Epithelial cell of proximal tubule (primary cell): ENCODE measurements at regions not wholly inside any gene's neighbourhood (a gene's known extent, or its start where the extent isn't known, plus 50 kb on each side); places are given as distances from the start of the nearest gene placed in this dataset.

Source experiments
- DNase-seq: peaks from one replicate; pipeline ENCODE4 v3.0.0-alpha.2; 2011; ENCODE audit warnings: low read depth
- H3K4me3 ChIP-seq: 2 replicates; pipeline ENCODE4 v1.5.1; 2011; ENCODE audit warnings: low read depth, mild to moderate bottlenecking, low read length
- TF ChIP-seq, protein P1 (sequence below): conservative IDR thresholded peaks from 2 replicates; pipeline ENCODE4 v1.5.1; 2012; ENCODE audit warnings: low read depth, mild to moderate bottlenecking, low read length

DNA sequence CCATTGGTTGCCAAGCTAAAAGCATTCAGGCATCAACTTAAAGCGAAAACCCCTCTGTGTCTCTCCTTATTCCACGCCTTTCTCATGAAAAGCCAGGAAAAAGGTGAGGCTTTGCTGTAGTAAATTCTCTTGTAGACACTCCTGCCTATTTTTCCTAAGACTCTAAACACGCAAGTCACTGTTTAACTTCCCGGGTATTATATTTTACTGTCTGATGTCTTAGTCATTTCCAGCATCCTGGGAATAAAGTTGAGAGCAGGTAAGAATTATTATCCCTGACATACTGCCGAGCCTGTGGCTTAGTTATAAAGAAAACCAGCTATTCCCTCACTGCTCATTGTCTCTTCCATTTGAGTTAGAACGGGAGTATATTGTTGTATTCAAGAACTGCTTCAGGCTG lies 112.4 kb upstream of the GATA6 start:
- DNase-seq = no peak
- TF ChIP-seq, protein P1, sequence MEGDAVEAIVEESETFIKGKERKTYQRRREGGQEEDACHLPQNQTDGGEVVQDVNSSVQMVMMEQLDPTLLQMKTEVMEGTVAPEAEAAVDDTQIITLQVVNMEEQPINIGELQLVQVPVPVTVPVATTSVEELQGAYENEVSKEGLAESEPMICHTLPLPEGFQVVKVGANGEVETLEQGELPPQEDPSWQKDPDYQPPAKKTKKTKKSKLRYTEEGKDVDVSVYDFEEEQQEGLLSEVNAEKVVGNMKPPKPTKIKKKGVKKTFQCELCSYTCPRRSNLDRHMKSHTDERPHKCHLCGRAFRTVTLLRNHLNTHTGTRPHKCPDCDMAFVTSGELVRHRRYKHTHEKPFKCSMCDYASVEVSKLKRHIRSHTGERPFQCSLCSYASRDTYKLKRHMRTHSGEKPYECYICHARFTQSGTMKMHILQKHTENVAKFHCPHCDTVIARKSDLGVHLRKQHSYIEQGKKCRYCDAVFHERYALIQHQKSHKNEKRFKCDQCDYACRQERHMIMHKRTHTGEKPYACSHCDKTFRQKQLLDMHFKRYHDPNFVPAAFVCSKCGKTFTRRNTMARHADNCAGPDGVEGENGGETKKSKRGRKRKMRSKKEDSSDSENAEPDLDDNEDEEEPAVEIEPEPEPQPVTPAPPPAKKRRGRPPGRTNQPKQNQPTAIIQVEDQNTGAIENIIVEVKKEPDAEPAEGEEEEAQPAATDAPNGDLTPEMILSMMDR = no peak
- H3K4me3 ChIP-seq = no peak overlapping the region

DNA sequence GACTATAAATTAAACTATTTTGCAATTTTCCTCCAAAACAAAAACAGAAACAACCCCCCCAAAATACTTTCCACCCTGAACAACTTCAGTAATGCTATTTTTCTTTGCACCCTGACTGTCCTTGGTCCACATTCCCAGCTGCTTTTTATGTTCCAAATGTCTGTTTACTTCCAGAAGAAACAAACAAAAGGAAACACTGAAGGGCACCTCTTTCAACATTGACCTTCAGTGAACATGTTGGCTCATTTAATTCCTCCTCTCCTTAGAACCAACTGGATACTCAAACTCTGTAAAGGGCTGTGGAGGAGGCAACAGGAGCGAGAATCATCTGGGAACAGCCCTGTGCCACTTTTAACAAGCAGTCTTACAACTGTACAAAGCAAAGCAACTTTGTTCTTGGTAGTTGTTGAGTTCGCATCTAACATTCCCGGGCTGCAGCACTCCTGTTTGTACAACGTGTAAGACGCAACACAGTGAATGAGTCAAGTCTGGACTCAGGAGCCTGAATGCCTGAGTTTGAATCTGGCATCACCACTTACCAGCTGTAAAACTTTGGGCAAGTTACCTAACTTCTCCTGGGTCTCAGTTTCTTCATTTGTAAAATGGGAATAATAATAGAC lies 111.4 kb upstream of the GATA6 start:
- H3K4me3 ChIP-seq = no peak overlapping the region
- DNase-seq = no peak
- TF ChIP-seq, protein P1 = no peak

DNA sequence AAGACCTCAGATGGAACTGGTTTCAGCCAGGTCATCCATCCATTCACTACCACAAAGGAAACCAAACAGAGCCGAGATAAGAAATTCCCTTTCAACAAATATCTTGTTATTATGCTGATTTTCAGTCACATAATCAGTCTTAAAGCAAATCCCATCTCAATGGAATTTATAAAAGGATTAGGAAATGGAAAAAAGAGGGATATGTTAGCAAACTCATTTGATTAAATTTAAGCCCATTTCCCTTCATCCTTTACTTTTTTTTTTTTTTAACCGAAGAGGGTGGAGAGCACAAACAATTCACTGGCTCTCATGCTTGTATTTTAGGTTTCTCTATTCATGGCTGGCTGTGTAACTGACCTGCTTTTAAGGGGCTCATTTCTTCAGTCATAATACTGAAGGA lies 109.0 kb upstream of the GATA6 start:
- TF ChIP-seq, protein P1 = no peak
- H3K4me3 ChIP-seq = no peak overlapping the region
- no peak for DNase-seq

DNA sequence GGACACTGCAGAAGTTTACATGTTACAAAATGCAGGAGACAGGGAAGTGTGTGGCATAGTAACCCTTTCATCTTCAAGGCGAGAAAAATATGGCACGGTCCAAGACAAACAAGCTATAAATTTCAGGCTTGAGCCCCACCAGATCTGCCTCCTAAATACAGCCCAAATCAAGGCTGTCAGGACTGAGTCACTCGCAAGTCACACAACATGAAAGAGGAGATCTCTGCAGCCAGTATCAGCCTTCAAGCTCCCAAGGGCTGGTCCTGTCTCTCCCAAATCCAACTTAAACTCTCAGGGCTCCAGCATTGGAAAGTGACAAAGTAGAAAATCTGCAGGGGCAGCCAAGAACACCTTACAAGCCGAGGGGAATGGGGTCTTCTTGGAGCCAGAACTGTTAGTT lies 106.3 kb upstream of the GATA6 start:
- TF ChIP-seq, protein P1 = no peak
- no peak overlapping the region for H3K4me3 ChIP-seq
- no peak for DNase-seq

DNA sequence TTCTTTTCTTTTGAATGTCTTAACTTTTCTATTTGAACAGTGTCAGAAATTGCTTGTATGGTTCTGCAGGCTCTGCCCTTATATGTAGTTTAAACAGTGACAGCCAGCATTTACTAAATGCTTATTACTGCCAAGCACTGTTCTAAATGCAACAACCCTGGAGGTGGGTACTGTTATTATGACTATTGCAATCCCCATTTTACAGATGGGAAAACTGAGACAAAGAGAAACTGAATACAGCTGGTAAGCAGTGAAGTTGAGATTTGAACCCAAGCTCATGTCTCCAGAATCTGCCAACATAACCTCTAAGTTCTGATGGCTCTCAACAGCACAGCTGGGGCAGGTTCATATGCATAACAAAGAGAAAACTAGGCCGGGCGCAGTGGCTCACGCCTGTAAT lies 105.7 kb upstream of the GATA6 start:
- no peak for DNase-seq
- H3K4me3 ChIP-seq = no peak overlapping the region
- TF ChIP-seq, protein P1 = no peak

DNA sequence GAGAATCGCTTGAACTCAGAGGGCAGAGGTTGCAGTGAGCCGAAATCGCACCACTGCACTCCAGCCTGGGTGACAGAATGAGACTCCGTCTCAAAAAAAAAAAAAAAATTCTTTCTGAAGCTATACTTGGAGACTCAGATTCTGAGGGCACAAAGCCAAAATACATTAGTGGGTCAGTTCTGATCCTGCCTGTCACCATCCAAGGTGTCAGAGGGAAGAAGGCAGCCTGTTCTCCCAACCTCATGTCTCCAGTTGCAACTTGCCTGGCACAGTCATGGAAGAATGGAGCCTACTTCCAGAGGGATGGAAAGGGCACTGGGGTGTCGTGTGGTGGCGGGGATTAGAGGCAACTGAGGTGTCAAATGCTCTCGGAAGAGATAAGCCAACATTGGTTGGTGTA lies 104.8 kb upstream of the GATA6 start:
- H3K4me3 ChIP-seq = no peak overlapping the region
- DNase-seq = no peak
- TF ChIP-seq, protein P1 = no peak

DNA sequence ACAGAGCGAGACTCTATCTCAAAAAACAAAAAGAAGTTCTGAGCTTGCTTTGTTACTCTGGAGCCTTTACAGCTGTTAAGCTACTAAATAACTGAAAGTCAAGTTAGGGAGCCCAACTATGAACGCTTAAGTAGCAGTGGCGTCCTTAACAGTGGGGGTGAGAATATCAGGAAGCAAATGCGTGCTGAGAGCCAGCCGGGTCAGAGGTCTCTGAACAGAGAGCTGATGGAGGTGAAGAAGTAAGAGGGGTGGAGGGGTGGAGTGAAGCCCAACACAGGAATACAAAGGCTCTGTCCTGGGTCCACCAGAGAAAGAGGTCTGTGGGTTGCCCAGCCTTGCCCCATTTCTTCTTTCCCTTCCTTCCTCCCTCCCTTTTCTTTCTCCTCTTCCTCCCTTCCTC lies 104.1 kb upstream of the GATA6 start:
- TF ChIP-seq, protein P1 = no peak

More for the DNA sequence above, 104.1 kb upstream of the GATA6 start:
- H3K4me3 ChIP-seq = no peak overlapping the region
- no peak for DNase-seq
